ENCODE measurements at regions not wholly inside any gene's neighbourhood (a gene's known extent, or its start where the extent isn't known, plus 50 kb on each side); places are given as distances from the start of the nearest gene placed in this dataset.

- no peak for DNase-seq (ENCODE audit: low read depth)
- TF ChIP-seq CTCF (conservative IDR thresholded peaks at IDR 0.05; ENCODE audit: low read depth, low read length), result no peak
- H3K4me3 ChIP-seq (ENCODE audit: low read length), result no peak overlapping the region
These were observed 90.8 kb downstream of the OTUD1 start for GRCh38 chr10:23529625-23530024.

- peak; percentile 29 for TF ChIP-seq CTCF (conservative IDR thresholded peaks at IDR 0.05; ENCODE audit: low read depth, low read length)
- DNase-seq (ENCODE audit: low read depth), result no peak
These were observed 91.2 kb downstream of the OTUD1 start for GRCh38 chr10:23530079-23530478.

GRCh38 chr10:23533212-23533611, 94.3 kb downstream of the OTUD1 start:
- H3K4me3 ChIP-seq (ENCODE audit: low read length), result no peak overlapping the region
- TF ChIP-seq CTCF (conservative IDR thresholded peaks at IDR 0.05; ENCODE audit: low read depth, low read length), result no peak
- DNase-seq (ENCODE audit: low read depth), result no peak

More at GRCh38 chr10:23530079-23530478, 91.2 kb downstream of the OTUD1 start:
- no peak overlapping the region for H3K4me3 ChIP-seq (ENCODE audit: low read length)

GRCh38 chr10:23534326-23534725, 95.5 kb downstream of the OTUD1 start:
- no peak for TF ChIP-seq CTCF (conservative IDR thresholded peaks at IDR 0.05; ENCODE audit: low read depth, low read length)
- no peak for DNase-seq (ENCODE audit: low read depth)
- no peak overlapping the region for H3K4me3 ChIP-seq (ENCODE audit: low read length)

- no peak overlapping the region for H3K4me3 ChIP-seq (ENCODE audit: low read length)
- no peak for DNase-seq (ENCODE audit: low read depth)
- TF ChIP-seq CTCF (conservative IDR thresholded peaks at IDR 0.05; ENCODE audit: low read depth, low read length), result no peak
These were observed 95.9 kb downstream of the OTUD1 start for GRCh38 chr10:23534761-23535160.

- H3K4me3 ChIP-seq (ENCODE audit: low read length), result no peak overlapping the region
- DNase-seq (ENCODE audit: low read depth), result no peak
- TF ChIP-seq CTCF (conservative IDR thresholded peaks at IDR 0.05; ENCODE audit: low read depth, low read length), result peak; percentile 30
These were observed 96.5 kb downstream of the OTUD1 start for GRCh38 chr10:23535381-23535780.

GRCh38 chr10:23538968-23539367, 100.1 kb downstream of the OTUD1 start:
- DNase-seq (ENCODE audit: low read depth), result no peak
- no peak overlapping the region for H3K4me3 ChIP-seq (ENCODE audit: low read length)
- TF ChIP-seq CTCF (conservative IDR thresholded peaks at IDR 0.05; ENCODE audit: low read depth, low read length), result no peak
